ENCODE measurements at regions not wholly inside any gene's neighbourhood (a gene's known extent, or its start where the extent isn't known, plus 50 kb on each side); places are given as distances from the start of the nearest gene placed in this dataset.

GRCh38 chr5:143516249-143516648 is 112.8 kb upstream of the NR3C1 start:
- ChIA-PET POLR2A (no interaction called here), CTCF (ENCODE audit: low intra/inter-chr PET ratio, low total read pairs) (no interaction called here)
- intact Hi-C loops (cut with micrococcal nuclease; ENCODE audit: unreplicated experiment), result no loop called here
- H3K9ac ChIP-seq (ENCODE audit: insufficient read depth, low read depth, low read length), result no peak overlapping the region
- no peak for ATAC-seq
- H2AFZ ChIP-seq (ENCODE audit: low read length), result no peak overlapping the region
- in situ Hi-C loops (cut with HindIII; ENCODE audit: extremely low pct_ligation_motif_present, low pct_unique_long_range_greater_than_20kb), result no loop called here
- H4K20me1 ChIP-seq (ENCODE audit: insufficient read depth, low read length), result no peaks in the 10 kb centered on the region
- H3K79me2 ChIP-seq (ENCODE audit: insufficient read depth, low read length), result no peaks in the 10 kb centered on the region
- BruUV-seq (replicated peaks), result no TSS peak
- no peaks in the 10 kb centered on the region for H3K27me3 ChIP-seq (ENCODE audit: control insufficient read depth in 1 of 2, insufficient read depth in 2 of 2, low read length in 2 of 2)
- H3K27ac ChIP-seq (ENCODE audit: extremely low read length, insufficient read depth, low read length), result no peak overlapping the region
- H3K36me3 ChIP-seq (replicated peaks in 1 of 2; ENCODE audit: control insufficient read depth in 1 of 2, insufficient read depth in 2 of 2, low read length in 2 of 2), result no peaks in the 10 kb centered on the region
- no peaks in the 10 kb centered on the region for H3K4me1 ChIP-seq (ENCODE audit: insufficient read depth, low read length)
- 82% methylated on average over 1 of the region's 1 CpG for WGBS (ENCODE audit: low lambda C conversion rate)
- DNase-seq (ENCODE audit: low spot score), result no peak
- no peak overlapping the region for H3K4me3 ChIP-seq (replicated peaks in 1 of 3; ENCODE audit: insufficient read depth in 1 of 3, low read depth in 2 of 3, low read length in 3 of 3)
- H3K4me2 ChIP-seq (ENCODE audit: low read depth, low read length), result no peak overlapping the region
- no peak for FAIRE-seq
- TF ChIP-seq ZNF720 (CRISPR knock-in tag; IDR thresholded peaks at IDR 0.05) (no peak), KDM3A (CRISPR knock-in tag; IDR thresholded peaks at IDR 0.05; ENCODE audit: low read depth) (no peak), MLLT10 (CRISPR knock-in tag; IDR thresholded peaks at IDR 0.05) (no peak), TOPORS (CRISPR knock-in tag; IDR thresholded peaks at IDR 0.05) (no peak)
- no peaks in the 10 kb centered on the region for H3K9me3 ChIP-seq (ENCODE audit: low read length)

DNA sequence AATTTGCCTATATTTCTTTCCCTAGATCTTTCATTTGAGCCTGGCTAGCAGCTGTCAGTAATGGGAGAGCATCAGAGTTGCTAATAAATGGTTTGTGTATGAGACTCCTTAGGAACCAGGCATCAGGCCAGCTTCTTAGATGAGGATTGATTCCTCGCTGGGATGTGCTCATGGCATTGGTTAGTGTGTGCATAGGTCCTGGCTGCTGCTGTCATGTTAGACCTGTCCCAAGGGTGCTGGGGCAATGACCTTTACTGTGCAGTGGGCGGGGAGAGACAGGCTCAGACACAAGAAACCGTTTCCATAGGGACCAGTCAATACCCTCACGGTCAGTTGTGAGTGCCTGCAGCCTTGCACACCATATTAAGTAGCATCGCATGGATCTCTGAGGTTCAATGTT is 112.3 kb upstream of the NR3C1 start:
- H3K9ac ChIP-seq (ENCODE audit: insufficient read depth, low read depth, low read length), result no peak overlapping the region
- no peaks in the 10 kb centered on the region for H3K9me3 ChIP-seq (ENCODE audit: low read length)
- in situ Hi-C loops (cut with HindIII; ENCODE audit: extremely low pct_ligation_motif_present, low pct_unique_long_range_greater_than_20kb) (no loop called here), intact Hi-C loops (cut with micrococcal nuclease; ENCODE audit: unreplicated experiment) (no loop called here)
- no peaks in the 10 kb centered on the region for H4K20me1 ChIP-seq (ENCODE audit: insufficient read depth, low read length)
- no peaks in the 10 kb centered on the region for H3K4me1 ChIP-seq (ENCODE audit: insufficient read depth, low read length)
- H3K27ac ChIP-seq (ENCODE audit: extremely low read length, insufficient read depth, low read length), result no peak overlapping the region
- no peak overlapping the region for H3K4me2 ChIP-seq (ENCODE audit: low read depth, low read length)
- WGBS (ENCODE audit: low lambda C conversion rate), result 62% methylated on average over 4 of the region's 5 CpGs
- H3K27me3 ChIP-seq (ENCODE audit: control insufficient read depth in 1 of 2, insufficient read depth in 2 of 2, low read length in 2 of 2), result no peaks in the 10 kb centered on the region
- DNase-seq (ENCODE audit: low spot score) (no peak), ATAC-seq (no peak; the same call in 2 of the 3 replicates), FAIRE-seq (no peak)
- H3K4me3 ChIP-seq (replicated peaks in 1 of 3; ENCODE audit: insufficient read depth in 1 of 3, low read depth in 2 of 3, low read length in 3 of 3), result no peak overlapping the region
- ChIA-PET POLR2A (no interaction called here), CTCF (ENCODE audit: low intra/inter-chr PET ratio, low total read pairs) (no interaction called here)
- no TSS peak for BruUV-seq (replicated peaks)
- H3K79me2 ChIP-seq (ENCODE audit: insufficient read depth, low read length), result no peaks in the 10 kb centered on the region
- TF ChIP-seq NFRKB (IDR thresholded peaks at IDR 0.05), result no peak
- TF ChIP-seq NR2C2 (CRISPR knock-in tag; IDR thresholded peaks at IDR 0.05; ENCODE audit: borderline replicate concordance), result no peak
- no peak for TF ChIP-seq ZC3H4 (CRISPR knock-in tag; IDR thresholded peaks at IDR 0.05; ENCODE audit: borderline replicate concordance)
- TF ChIP-seq NFE2L2 (IDR thresholded peaks at IDR 0.05; ENCODE audit: low read length), result no peak
- TF ChIP-seq SRSF9 (IDR thresholded peaks at IDR 0.05; ENCODE audit: borderline replicate concordance, insufficient read depth, low read depth, low read length, poor library complexity, severe bottlenecking), result no peak
- no peak for TF ChIP-seq ZNF326 (CRISPR knock-in tag; IDR thresholded peaks at IDR 0.05; ENCODE audit: borderline replicate concordance)
- TF ChIP-seq SP1 (IDR thresholded peaks at IDR 0.05), result no peak
- TF ChIP-seq SP1 (CRISPR knock-in tag; IDR thresholded peaks at IDR 0.05), result no peak
- TF ChIP-seq MYNN (CRISPR knock-in tag; IDR thresholded peaks at IDR 0.05; ENCODE audit: low read depth), result no peak
- no peak for TF ChIP-seq ZNF788 (CRISPR knock-in tag; IDR thresholded peaks at IDR 0.05; ENCODE audit: borderline replicate concordance)
- TF ChIP-seq CEBPB (IDR thresholded peaks at IDR 0.05; ENCODE audit: borderline replicate concordance, low read depth, low read length), result no peak
- no peak for TF ChIP-seq IRF2 (CRISPR knock-in tag; IDR thresholded peaks at IDR 0.05)
- no peak for TF ChIP-seq ZNF350 (CRISPR knock-in tag; IDR thresholded peaks at IDR 0.05; ENCODE audit: borderline replicate concordance, low read depth)
- H2AFZ ChIP-seq (ENCODE audit: low read length), result no peak overlapping the region
- H3K36me3 ChIP-seq (replicated peaks in 1 of 2; ENCODE audit: control insufficient read depth in 1 of 2, insufficient read depth in 2 of 2, low read length in 2 of 2), result no peaks in the 10 kb centered on the region

Measured in HepG2 (cell line).